GM19463 (cell line): ENCODE measurements at regions not wholly inside any gene's neighbourhood (a gene's known extent, or its start where the extent isn't known, plus 50 kb on each side); places are given as distances from the start of the nearest gene placed in this dataset.
"Not testable (repeated sequence)": the region's sequence is repeated elsewhere in the genome, so short reads cannot be mapped to it uniquely, and the experiment has no call there.

Source experiments
- ATAC-seq: cut with Tn5 transposase; IDR thresholded peaks from one replicate; pipeline ENCODE4 v1.9.1; 2021; ENCODE audit warnings: mild to moderate bottlenecking, moderate library complexity; ENCODE audit not compliant: unreplicated experiment

DNA sequence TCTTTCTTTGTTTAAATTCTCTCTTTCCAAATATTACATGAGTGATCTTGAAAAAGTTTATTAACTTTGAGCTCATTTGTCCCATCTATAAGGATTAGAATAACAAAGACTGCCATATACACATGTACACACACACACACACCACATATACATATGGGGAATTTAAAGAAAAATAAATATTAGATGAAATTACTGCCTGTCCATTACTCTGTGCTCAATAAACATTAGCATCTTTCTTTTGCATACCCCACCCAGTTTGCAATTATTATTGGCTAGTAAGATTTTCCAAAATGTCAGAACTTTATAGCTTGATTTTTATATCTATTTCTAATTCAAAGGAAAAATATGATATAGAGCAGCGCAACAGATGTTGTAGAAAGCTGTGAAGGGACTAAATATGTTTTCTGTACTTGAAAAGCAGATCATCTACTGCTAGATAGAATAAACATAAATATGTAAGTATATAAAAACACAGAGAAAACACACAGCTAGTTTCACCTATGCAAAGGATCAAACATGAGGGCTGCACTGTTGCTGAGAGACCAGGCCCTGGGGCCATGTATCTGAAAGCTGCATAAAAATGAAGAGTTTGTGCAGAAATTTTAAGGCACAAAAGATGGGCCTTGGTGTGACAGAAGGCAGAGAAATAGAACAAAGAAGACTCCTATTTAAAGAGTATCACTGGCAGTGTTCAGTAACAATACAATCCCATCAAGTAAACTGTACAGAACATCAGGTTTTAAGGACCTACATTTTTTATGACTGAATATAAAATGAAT, 114.2 kb upstream of the NECTIN3 start:
- ATAC-seq = no peak

DNA sequence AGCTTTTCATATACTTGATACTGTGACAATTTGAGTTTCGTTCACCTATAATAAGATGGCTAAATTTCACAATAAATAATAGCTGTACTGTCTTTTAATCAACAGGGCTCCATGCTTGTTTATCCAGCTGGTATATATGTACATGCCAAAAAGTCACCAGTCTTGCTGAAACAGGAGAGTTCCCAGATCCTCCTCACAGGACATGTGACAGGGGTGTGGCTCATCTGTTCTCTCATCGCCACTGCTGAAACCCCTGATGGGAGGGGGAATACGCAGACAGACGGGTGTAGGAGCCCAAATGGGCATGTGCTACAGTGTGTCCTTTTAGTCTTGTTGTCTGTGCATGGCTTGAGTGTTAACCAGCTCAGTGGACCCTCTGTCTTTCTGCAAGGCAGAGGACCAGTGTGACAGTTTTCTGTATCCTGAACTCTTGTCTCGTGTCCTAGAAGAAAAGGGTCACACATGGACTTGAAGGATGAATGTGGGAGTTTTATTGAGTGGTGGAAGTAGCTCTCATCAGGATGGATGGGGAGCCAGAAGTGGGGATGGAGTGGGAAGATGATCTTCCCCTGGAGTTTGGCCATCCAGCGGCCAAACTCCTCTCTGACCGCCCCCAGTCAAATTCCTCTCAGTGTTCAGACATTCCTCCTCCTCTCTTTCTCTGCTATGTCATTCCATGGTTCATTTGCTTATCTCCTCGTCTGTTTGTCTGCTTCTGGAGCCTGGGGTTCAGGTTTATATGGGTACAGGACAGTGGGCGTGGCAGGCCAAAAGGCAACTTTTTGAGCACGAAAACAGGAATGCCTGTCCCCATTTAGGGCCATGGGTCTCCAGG, 113.1 kb upstream of the NECTIN3 start:
- no peak for ATAC-seq

DNA sequence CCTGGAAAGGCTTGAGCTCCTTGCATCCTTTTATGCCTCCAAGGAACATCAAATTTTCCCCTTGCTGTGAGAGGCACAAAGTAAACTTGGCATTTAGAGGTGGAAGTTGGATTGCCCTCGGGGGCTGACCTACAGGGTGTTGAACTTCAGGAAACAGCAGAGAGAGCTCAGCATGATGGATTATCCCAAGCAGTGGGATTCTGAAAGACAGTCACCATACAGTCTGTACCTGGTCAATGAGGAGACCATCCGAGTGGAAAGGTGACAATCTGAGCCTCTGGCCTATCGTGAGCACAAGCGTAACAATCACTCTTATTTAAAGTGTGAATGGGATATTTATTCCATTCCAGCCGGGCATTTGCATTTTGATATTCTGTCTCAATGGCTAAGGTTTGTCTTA, 105.6 kb upstream of the NECTIN3 start:
- ATAC-seq = no peak

DNA sequence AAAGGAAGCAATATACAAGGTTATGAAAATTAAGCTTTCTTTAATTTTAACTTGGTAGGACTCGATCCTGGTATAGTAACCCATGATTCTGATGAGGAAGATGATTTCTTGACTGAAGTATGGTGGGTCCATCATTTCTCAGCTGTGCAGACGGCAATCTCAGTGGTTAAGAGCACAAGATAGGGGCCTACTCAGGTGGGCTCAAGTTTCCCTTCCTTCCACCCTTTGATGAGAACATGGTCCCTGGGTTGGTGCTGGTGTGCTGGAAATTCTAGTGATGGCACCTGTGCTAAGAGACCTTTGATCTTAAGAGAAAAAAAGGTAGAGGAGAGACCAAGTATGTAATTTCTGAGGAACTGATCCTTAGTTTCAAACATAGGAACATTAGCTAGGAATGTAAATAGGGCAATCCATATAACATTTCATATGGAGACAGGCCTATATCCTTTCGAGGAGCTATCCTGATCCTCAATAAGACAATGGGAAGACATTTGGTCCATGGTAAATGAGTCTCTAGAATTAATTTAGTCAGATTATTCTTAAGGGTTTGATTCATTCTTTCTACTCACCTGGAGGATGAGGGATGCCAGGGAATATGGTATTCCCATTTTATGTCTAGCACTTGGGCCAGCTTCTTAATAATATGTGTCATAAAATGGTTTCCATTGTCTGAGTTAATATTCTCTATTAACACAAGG, 104.5 kb upstream of the NECTIN3 start:
- ATAC-seq = no peak

- no peak for ATAC-seq
These were observed 103.5 kb upstream of the NECTIN3 start for GRCh38 chr3:110968076-110968475.

- no peak for ATAC-seq
These were observed 102.1 kb upstream of the NECTIN3 start for GRCh38 chr3:110969229-110970211.

GRCh38 chr3:110971010-110971601, 100.5 kb upstream of the NECTIN3 start:
- no peak for ATAC-seq

DNA sequence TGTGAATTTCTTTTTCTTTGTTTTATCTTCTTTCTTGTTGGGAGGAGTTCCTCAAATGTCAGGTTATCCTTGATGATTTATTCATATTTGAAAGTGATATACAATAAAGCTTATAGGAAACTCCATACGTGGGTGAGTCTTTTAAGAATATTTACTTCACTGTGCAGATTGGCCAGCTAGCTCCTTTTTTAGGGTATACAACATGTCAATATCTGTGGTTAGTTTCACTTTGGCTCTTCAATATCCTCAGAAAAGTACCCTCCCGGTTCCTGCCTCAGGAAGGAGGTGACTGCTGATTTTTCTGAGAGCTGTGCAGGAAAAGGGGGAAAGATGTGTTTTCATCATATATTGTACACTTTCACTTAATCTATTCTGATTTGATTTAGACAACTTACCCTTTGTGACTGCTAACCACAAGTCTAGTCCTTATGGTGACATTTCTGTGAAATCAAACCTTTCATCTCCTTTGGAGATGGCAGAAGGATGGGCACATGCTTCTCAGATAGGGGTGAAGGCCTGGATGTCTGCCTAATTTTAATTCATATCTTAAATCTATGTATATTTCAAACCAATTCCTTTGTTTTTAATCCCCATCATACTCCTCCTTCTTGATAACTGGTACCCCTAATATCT, 98.2 kb upstream of the NECTIN3 start:
- ATAC-seq = no peak

GRCh38 chr3:110974902-110975301, 96.7 kb upstream of the NECTIN3 start:
- ATAC-seq = no peak

DNA sequence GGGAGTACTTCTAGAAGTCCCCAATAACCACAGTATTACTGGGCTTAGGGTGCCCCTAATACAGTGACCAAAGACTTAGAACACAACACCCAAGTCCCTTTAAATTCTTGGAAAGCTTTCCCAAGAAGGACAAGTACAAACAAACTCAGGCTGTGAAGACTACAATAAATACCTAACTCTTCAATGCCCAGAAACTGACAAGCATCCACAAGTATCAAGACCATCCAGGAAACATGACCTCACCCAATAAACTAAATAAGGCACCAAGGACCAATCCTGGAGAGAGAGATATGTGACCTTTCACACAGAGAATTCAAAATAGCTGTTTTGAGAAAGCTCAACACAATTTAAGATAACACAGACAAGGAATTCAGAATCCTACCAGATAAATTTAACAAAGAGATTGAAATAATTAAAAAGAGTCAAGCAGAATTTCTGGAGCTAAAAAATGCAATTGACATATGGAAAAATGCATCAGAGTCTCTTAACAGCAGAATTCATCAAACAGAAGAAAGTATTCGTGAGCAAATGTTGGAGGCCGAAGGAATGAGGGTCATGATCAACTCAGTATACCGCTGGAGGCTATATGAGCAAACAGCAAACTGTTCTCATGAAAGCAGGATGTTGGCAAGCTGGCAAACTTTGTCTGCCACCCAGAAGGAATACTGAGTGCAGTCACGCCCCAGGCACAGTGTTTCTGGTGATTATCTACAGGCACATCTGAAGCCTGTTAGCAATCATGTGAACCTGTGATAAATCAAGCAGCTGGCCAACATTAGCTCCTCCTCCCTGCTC, 87.0 kb upstream of the NECTIN3 start:
- ATAC-seq = no peak

DNA sequence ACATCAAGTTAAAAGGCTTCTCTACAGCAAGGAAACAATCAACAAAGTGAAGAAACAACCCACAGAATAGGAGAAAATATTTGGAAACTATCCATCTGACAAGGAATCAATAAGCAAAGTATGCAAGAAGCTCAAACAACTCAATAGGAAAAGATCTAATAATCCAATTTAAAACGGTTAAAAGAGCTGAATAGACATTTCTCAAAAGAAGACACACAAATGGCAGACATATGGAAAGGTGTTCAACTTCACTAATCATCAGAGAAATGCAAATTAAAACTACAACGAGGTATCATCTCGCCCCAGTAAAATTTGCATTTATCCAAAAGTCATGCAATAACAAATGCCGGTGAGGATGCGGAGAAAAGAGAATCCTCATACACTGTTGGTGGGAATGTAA, 82.2 kb upstream of the NECTIN3 start:
- no peak for ATAC-seq

GRCh38 chr3:110995461-110996231, 76.0 kb upstream of the NECTIN3 start:
- ATAC-seq = no peak

DNA sequence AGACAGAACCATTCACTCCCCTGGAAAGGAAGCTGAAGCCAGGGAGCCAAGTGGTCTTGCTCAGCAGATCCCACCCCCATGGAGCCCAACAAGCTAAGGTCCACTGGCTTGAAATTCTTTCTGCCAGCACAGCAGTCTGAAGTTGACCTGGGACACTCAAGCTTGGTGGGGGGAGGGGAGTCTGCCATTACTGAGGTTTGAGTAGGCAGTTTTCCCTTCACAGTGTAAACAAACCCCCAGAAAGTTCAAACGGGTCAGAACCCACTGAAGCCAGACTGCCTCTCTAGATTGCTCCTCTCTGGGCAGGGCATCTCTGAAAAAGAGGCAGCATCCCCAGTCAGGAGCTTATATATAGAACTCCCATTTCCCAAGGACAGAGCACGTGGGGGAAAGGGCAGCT, 72.8 kb upstream of the NECTIN3 start:
- ATAC-seq = not testable (repeated sequence)

- not testable (repeated sequence) for ATAC-seq
These were observed 65.1 kb upstream of the NECTIN3 start for GRCh38 chr3:111006485-111006884.

DNA sequence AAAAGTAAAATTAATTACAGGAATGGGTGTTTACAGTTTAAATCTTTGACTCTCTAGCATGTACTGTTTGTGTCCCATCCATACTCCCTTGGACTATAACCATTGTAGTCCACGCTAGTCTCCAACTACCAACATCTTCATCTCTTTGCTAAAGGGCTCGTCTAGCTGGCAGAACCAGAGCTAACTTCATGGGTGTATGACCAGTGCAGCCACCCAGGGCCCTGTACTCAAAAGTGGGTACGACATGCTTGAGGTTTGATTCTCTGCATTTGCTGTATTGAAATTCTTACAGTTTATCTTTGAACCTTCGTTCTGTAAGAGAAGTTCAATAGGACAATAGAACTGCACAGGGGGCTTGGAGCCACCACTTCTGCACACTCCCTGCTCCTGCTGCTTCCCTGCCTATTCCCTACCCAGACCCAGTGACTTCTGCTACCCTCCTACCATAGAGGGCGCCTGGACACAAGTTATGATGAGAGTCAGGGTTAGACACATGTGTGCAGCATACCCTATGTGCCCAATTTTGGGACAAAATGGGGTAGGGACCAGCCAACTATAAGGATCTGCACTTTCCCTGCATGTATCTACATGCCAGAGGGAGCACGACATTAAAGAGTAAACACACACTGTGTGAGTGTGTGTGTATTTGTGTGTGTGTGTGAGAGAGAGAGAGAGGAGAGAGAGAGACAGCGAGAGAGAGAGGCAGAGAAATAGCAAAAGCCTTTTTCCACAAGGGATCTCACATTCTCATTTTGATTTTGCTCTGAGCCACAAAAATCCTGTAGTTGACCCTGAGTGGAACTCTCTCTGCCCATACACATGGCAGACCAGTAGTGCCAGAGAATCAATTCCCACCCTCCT, 59.0 kb upstream of the NECTIN3 start:
- no peak for ATAC-seq
